Ishikawa (cell line): ENCODE measurements at regions not wholly inside any gene's neighbourhood (a gene's known extent, or its start where the extent isn't known, plus 50 kb on each side); places are given as distances from the start of the nearest gene placed in this dataset.

Source experiments
- CEBPB ChIP-seq: IDR thresholded peaks from 2 replicates; pipeline ENCODE4 v1.6.1; 2012
- CREB1 ChIP-seq: IDR thresholded peaks from 2 replicates; pipeline ENCODE4 v1.6.1; 2012; ENCODE audit warnings: low read depth
- EP300 ChIP-seq: IDR thresholded peaks from 2 replicates; pipeline ENCODE4 v1.6.1; 2012; ENCODE audit warnings: borderline replicate concordance
- FOXM1 ChIP-seq: IDR thresholded peaks from 2 replicates; pipeline ENCODE4 v1.6.1; 2012; ENCODE audit warnings: low read depth, borderline replicate concordance
- MAX ChIP-seq: IDR thresholded peaks from 2 replicates; pipeline ENCODE4 v1.6.1; 2012
- NFIC ChIP-seq: IDR thresholded peaks from 2 replicates; pipeline ENCODE4 v1.6.1; 2012
- RAD21 ChIP-seq: IDR thresholded peaks from 2 replicates; pipeline ENCODE4 v1.6.1; 2012; ENCODE audit warnings: low read depth
- REST ChIP-seq: IDR thresholded peaks from 2 replicates; pipeline ENCODE4 v1.6.1; 2012; ENCODE audit warnings: low read depth, mild to moderate bottlenecking
- TAF1 ChIP-seq: IDR thresholded peaks from 2 replicates; pipeline ENCODE4 v1.6.1; 2012; ENCODE audit warnings: low read depth, mild to moderate bottlenecking
- TCF12 ChIP-seq: IDR thresholded peaks from 2 replicates; pipeline ENCODE4 v1.6.1; 2012; ENCODE audit warnings: low read depth
- TEAD4 ChIP-seq: IDR thresholded peaks from 2 replicates; pipeline ENCODE4 v1.6.1; 2012
- USF1 ChIP-seq: IDR thresholded peaks from 2 replicates; pipeline ENCODE4 v1.6.1; 2012
- YY1 ChIP-seq: IDR thresholded peaks from 2 replicates; pipeline ENCODE4 v1.6.1; 2012; ENCODE audit warnings: low read depth
- ZBTB7A ChIP-seq: IDR thresholded peaks from 2 replicates; pipeline ENCODE4 v1.6.1; 2012; ENCODE audit warnings: low read depth

- no peak for TF ChIP-seq TEAD4
- TF ChIP-seq CEBPB: no peak
- TF ChIP-seq TCF12: no peak
- TF ChIP-seq CREB1: no peak
- no peak for TF ChIP-seq RAD21
- no peak for TF ChIP-seq ZBTB7A
- no peak for TF ChIP-seq TAF1
- TF ChIP-seq MAX: no peak
- no peak for TF ChIP-seq REST
- no peak for TF ChIP-seq EP300
- no peak for TF ChIP-seq NFIC
- no peak for TF ChIP-seq YY1
- TF ChIP-seq USF1: no peak
- TF ChIP-seq FOXM1: no peak
Measured at GRCh38 chr16:73735954-73736353, 560.7 kb upstream of the PSMD7 start.
